ENCODE measurements at regions not wholly inside any gene's neighbourhood (a gene's known extent, or its start where the extent isn't known, plus 50 kb on each side); places are given as distances from the start of the nearest gene placed in this dataset.

DNA sequence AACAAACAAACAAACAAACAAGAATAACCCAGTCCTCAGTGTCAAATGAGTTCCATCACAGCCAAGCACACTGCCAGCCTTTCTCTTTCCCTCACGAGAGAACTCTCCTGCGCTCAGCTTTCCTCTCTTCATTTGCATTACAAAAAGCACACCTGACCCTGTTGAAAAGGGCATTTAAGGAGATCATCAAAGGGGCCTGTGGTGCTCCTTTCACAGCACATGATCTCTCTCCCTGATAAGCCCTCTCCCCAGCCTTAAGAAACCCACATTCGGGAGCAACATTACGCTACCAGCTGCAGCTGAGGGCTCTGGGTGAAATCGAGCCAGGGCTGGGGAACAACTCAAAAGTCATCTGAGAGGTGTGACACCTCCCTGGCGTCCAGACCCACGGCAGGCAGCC is 165.6 kb upstream of the TMCC3 start:
- no peak for ATAC-seq (ENCODE audit: low read depth)

DNA sequence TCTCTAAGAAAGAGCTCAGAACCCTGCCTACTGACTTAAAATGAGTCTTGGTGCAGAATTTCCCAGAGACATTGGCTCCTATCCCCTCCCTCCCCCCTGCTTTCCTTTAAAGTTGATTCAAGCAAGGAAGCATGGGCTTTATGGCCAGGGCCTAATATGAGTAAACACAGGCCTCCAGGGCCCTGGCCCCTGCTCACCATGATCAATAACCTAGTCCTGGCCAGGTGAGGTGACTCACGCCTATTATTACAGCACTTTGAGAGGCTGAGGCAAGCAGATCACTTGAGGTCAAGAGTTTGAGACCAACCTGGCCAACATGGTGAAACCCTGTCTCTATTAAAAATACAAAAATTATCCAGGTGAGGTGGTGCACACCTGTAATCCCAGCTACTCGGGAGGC is 165.1 kb upstream of the TMCC3 start:
- no peaks in the 10 kb centered on the region for H3K4me1 ChIP-seq (ENCODE audit: insufficient read depth, poor library complexity, severe bottlenecking)
- H3K9me3 ChIP-seq (ENCODE audit: severe bottlenecking) = peaks cover 9% of the 10 kb centered on the region
- no peak overlapping the region for H3K27ac ChIP-seq (ENCODE audit: poor library complexity, severe bottlenecking)
- no peaks in the 10 kb centered on the region for H3K36me3 ChIP-seq (ENCODE audit: low read depth)
- no peak for DNase-seq (ENCODE audit: low spot score)
- no peak for ATAC-seq (ENCODE audit: low read depth)
- H3K27me3 ChIP-seq (ENCODE audit: insufficient read depth, poor library complexity, severe bottlenecking) = no peaks in the 10 kb centered on the region
- no peak overlapping the region for H3K4me3 ChIP-seq (ENCODE audit: severe bottlenecking)
- TF ChIP-seq, protein P1, sequence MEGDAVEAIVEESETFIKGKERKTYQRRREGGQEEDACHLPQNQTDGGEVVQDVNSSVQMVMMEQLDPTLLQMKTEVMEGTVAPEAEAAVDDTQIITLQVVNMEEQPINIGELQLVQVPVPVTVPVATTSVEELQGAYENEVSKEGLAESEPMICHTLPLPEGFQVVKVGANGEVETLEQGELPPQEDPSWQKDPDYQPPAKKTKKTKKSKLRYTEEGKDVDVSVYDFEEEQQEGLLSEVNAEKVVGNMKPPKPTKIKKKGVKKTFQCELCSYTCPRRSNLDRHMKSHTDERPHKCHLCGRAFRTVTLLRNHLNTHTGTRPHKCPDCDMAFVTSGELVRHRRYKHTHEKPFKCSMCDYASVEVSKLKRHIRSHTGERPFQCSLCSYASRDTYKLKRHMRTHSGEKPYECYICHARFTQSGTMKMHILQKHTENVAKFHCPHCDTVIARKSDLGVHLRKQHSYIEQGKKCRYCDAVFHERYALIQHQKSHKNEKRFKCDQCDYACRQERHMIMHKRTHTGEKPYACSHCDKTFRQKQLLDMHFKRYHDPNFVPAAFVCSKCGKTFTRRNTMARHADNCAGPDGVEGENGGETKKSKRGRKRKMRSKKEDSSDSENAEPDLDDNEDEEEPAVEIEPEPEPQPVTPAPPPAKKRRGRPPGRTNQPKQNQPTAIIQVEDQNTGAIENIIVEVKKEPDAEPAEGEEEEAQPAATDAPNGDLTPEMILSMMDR (IDR thresholded peaks at IDR 0.05; ENCODE audit: poor library complexity, severe bottlenecking) = no peak

More for the DNA sequence above, 165.6 kb upstream of the TMCC3 start:
- no peak for DNase-seq (ENCODE audit: low spot score)
- H3K27ac ChIP-seq (ENCODE audit: poor library complexity, severe bottlenecking) = no peak overlapping the region
- H3K9me3 ChIP-seq (ENCODE audit: severe bottlenecking) = peaks cover 9% of the 10 kb centered on the region
- H3K4me1 ChIP-seq (ENCODE audit: insufficient read depth, poor library complexity, severe bottlenecking) = no peaks in the 10 kb centered on the region
- H3K36me3 ChIP-seq (ENCODE audit: low read depth) = no peaks in the 10 kb centered on the region
- TF ChIP-seq, protein P1 (IDR thresholded peaks at IDR 0.05; ENCODE audit: poor library complexity, severe bottlenecking) = no peak
- no peaks in the 10 kb centered on the region for H3K27me3 ChIP-seq (ENCODE audit: insufficient read depth, poor library complexity, severe bottlenecking)
- H3K4me3 ChIP-seq (ENCODE audit: severe bottlenecking) = no peak overlapping the region

DNA sequence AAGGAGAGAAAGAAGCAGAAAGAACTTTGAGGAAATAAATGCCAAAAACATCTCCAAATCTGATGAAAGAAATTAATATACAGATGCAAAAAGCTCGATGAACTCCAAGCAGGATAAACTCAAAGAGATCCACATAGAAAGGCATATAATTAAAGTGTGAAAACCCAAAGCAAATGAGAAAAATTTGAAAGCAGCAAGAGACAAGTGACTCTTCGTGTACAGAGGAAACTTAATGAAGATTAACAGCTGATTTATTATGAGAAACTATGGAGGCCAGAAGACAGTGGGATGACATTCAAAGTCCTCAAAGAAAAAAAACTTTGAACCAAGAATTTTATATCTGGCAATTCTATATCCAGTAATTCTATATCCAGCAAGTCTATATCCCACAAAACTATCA is 163.0 kb upstream of the TMCC3 start:
- TF ChIP-seq, protein P1 (IDR thresholded peaks at IDR 0.05; ENCODE audit: poor library complexity, severe bottlenecking) = no peak
- Histone ChIP-seq H3K4me3 (ENCODE audit: severe bottlenecking) (no peak overlapping the region), H3K27me3 (ENCODE audit: insufficient read depth, poor library complexity, severe bottlenecking) (no peaks in the 10 kb centered on the region), H3K9me3 (ENCODE audit: severe bottlenecking) (peaks cover 9% of the 10 kb centered on the region), H3K36me3 (ENCODE audit: low read depth) (no peaks in the 10 kb centered on the region), H3K4me1 (ENCODE audit: insufficient read depth, poor library complexity, severe bottlenecking) (no peaks in the 10 kb centered on the region), H3K27ac (ENCODE audit: poor library complexity, severe bottlenecking) (no peak overlapping the region)
- no peak for DNase-seq (ENCODE audit: low spot score)
- ATAC-seq (ENCODE audit: low read depth) = no peak

DNA sequence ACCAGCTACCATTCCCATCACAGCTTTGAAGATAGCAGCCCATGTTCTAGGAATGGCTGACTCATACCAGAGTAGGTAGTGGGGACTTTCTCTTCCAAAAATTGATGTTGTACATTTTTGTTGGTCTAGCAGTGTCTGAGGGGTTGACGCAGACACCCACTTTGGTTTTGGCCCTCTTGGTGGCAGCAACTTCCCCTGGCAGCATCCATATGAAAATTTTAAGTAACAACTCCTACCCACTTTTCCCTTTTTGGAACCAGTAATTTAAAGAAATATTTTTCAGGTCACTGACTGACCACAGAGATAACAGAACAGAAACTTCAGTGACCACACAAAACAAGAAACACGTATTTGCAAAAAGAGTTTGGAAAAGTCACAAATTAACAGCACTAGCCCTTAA is 162.0 kb upstream of the TMCC3 start:
- no peak overlapping the region for H3K4me3 ChIP-seq (ENCODE audit: severe bottlenecking)
- H3K27ac ChIP-seq (ENCODE audit: poor library complexity, severe bottlenecking) = no peak overlapping the region
- TF ChIP-seq, protein P1 (IDR thresholded peaks at IDR 0.05; ENCODE audit: poor library complexity, severe bottlenecking) = no peak
- H3K4me1 ChIP-seq (ENCODE audit: insufficient read depth, poor library complexity, severe bottlenecking) = no peaks in the 10 kb centered on the region
- H3K9me3 ChIP-seq (ENCODE audit: severe bottlenecking) = peaks cover 9% of the 10 kb centered on the region
- ATAC-seq (ENCODE audit: low read depth) (no peak), DNase-seq (ENCODE audit: low spot score) (no peak)
- no peaks in the 10 kb centered on the region for H3K36me3 ChIP-seq (ENCODE audit: low read depth)
- H3K27me3 ChIP-seq (ENCODE audit: insufficient read depth, poor library complexity, severe bottlenecking) = no peaks in the 10 kb centered on the region

DNA sequence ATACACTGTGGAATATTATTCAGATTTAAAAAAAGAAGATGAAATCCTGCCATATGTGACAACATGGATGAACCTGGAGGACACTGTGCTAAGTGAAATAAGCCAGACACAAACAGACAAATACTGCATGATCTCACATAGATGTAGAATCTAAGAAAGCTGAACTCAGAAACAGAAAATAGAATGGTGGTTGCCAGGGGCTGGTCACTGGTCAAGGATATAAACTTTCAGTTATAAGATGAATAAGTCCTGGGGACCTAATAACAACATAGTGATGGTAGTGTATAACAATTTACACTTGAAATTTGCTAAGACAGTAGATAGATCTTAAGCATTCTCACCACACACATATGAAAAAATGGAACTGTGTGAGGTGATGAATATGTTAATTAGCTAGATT is 161.3 kb upstream of the TMCC3 start:
- Histone ChIP-seq H3K4me3 (ENCODE audit: severe bottlenecking) (no peak overlapping the region), H3K27me3 (ENCODE audit: insufficient read depth, poor library complexity, severe bottlenecking) (no peaks in the 10 kb centered on the region), H3K9me3 (ENCODE audit: severe bottlenecking) (peaks cover 9% of the 10 kb centered on the region), H3K36me3 (ENCODE audit: low read depth) (no peaks in the 10 kb centered on the region), H3K4me1 (ENCODE audit: insufficient read depth, poor library complexity, severe bottlenecking) (no peaks in the 10 kb centered on the region), H3K27ac (ENCODE audit: poor library complexity, severe bottlenecking) (no peak overlapping the region)
- TF ChIP-seq, protein P1 (IDR thresholded peaks at IDR 0.05; ENCODE audit: poor library complexity, severe bottlenecking) = no peak
- DNase-seq (ENCODE audit: low spot score) (no peak), ATAC-seq (ENCODE audit: low read depth) (no peak)

Data from RWPE2 (cell line).